Immature natural killer cell (primary cell): ENCODE measurements at regions not wholly inside any gene's neighbourhood (a gene's known extent, or its start where the extent isn't known, plus 50 kb on each side); places are given as distances from the start of the nearest gene placed in this dataset.

Source experiments
- DNase-seq, 3 donors: peaks; one replicate each; pipeline ENCODE4 v3.0.0; 2022; ENCODE audit warnings: mixed read lengths in 1 of 3
- H3K27ac Mint-ChIP-seq, 6 donors: one replicate each; pipeline ENCODE4 v1.8.0; 2020; ENCODE audit warnings: mixed read lengths in 6 of 6, mild to moderate bottlenecking in 5 of 6, inconsistent platforms in 4 of 6, moderate library complexity in 3 of 6
- H3K27me3 Mint-ChIP-seq, 3 donors: one replicate each; pipeline ENCODE4 v1.8.0; 2020 to 2021; ENCODE audit warnings: low read depth in 3 of 3, mild to moderate bottlenecking in 3 of 3, mixed read lengths in 3 of 3, moderate library complexity in 3 of 3, inconsistent platforms in 1 of 3
- H3K36me3 Mint-ChIP-seq, 3 donors: one replicate each; pipeline ENCODE4 v1.8.0; 2020; ENCODE audit warnings: mixed read lengths in 3 of 3, inconsistent platforms in 2 of 3, mild to moderate bottlenecking in 2 of 3
- H3K4me1 Mint-ChIP-seq, 2 donors: one replicate each; pipeline ENCODE4 v1.8.0; 2020; ENCODE audit warnings: inconsistent platforms in 2 of 2, mild to moderate bottlenecking in 2 of 2, mixed read lengths in 2 of 2, moderate library complexity in 1 of 2
- H3K4me3 Mint-ChIP-seq, 5 donors: one replicate each; pipeline ENCODE4 v1.8.0; 2020; ENCODE audit warnings: mild to moderate bottlenecking in 5 of 5, mixed read lengths in 5 of 5, inconsistent platforms in 3 of 5, moderate library complexity in 3 of 5
- H3K9me3 Mint-ChIP-seq, 6 donors: one replicate each; pipeline ENCODE4 v1.8.0; 2020; ENCODE audit warnings: mild to moderate bottlenecking in 6 of 6, mixed read lengths in 6 of 6, inconsistent platforms in 4 of 6, moderate library complexity in 3 of 6

DNA sequence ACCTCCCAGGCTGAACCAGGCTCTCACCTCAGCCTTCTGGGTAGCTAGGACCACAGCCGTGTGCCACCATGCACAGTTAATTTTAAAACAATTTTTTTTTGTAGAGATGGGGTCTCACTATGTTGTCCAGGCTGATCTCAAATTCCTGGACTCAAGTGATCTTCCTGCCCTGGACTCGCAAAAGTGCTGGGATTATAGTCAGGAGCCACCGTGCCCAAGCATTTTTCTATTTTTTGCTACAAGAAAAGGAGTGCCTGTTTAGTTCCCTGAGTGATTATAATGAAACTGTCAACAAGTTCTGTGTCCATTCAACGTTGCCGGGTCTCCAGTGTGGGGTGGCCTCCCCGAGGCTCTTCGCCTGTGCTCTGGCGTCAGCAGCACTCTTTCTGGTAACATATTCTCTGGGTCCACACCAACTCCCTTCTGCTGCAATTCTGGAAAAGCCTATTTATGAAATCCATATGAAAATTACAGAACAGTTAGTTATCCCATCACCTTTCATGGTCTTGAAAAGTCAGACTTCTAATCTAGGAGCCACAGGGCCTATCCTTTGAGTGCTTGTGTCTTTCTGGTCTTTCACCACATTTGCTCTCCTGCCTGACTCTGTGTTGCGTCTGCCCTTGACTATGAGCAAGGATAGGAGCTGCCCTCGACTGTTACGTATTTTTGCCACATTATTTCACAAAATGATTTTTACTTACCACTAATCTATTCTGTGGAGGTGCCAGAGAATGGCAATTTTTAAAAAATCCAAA lies 172.7 kb downstream of the SOCS6 start:
- Mint-ChIP-seq H3K9me3 (no peaks in the 10 kb centered on the region), H3K36me3 (no peaks in the 10 kb centered on the region), H3K27me3 (peaks cover 25 to 36% (median 26%) of the 10 kb centered on the region in 3 donors), H3K4me3 (peak overlapping the region in 2 of 5 donors; percentile 19 to 24), H3K27ac (peak overlapping the region in 3 of 6 donors; percentile 62 to 90 (median 78)), H3K4me1 (peaks cover 7 to 9% of the 10 kb centered on the region in 2 donors)
- no peak for DNase-seq

DNA sequence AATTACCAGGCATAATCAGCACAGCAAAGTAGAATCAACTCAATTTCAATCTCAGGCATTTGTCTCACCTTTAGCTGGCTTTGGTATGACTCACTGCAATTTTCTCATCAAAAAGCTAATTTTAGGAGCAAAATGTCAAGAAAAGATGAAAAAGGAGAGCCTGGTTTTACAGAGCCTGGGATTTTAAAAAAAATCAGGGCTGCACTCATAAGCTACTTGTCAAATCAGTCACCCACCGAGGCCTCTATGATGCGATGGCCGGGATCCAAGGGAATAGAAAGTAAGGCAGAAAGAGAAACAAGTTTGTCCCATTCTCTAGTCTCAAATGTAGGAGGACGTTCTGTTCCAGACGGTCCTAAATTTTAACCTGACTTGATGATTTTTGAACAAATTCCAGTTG lies 170.9 kb downstream of the SOCS6 start:
- H3K27me3 Mint-ChIP-seq, result peaks cover 25 to 36% (median 26%) of the 10 kb centered on the region in 3 donors
- peak overlapping the region in 3 of 6 donors; percentile 28 to 80 (median 70) for H3K27ac Mint-ChIP-seq
- H3K9me3 Mint-ChIP-seq, result no peaks in the 10 kb centered on the region
- no peaks in the 10 kb centered on the region for H3K36me3 Mint-ChIP-seq
- no peak for DNase-seq
- H3K4me1 Mint-ChIP-seq, result peaks cover 5 to 7% of the 10 kb centered on the region in 2 donors
- peak overlapping the region in 1 of 5 donors; percentile 49 for H3K4me3 Mint-ChIP-seq

DNA sequence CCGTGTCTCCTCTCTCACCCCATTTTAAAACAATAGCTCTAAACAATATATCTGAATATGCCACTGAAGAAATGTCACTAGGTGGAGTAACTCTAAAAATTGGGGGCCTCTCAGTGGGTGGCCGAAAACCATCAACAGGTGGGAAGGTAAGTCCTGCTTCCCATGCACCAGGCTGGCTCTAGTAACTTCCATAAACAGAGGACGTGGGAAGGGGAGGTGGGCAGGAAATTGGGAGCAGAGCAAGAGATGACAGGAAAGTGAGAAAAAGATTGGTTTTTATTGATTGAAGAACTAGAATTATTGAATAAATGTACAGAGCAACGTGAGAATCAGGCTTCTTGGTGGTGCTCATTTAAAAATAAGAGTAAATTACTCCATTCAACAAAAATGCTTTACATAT lies 170.4 kb downstream of the SOCS6 start:
- peaks cover 25 to 35% (median 26%) of the 10 kb centered on the region in 3 donors for H3K27me3 Mint-ChIP-seq
- no peaks in the 10 kb centered on the region for H3K36me3 Mint-ChIP-seq
- peaks cover under 1 to 2% of the 10 kb centered on the region in 2 donors for H3K4me1 Mint-ChIP-seq
- peak overlapping the region in 1 of 6 donors; percentile 80 for H3K27ac Mint-ChIP-seq
- H3K9me3 Mint-ChIP-seq, result no peaks in the 10 kb centered on the region
- no peak overlapping the region for H3K4me3 Mint-ChIP-seq
- DNase-seq, result no peak

DNA sequence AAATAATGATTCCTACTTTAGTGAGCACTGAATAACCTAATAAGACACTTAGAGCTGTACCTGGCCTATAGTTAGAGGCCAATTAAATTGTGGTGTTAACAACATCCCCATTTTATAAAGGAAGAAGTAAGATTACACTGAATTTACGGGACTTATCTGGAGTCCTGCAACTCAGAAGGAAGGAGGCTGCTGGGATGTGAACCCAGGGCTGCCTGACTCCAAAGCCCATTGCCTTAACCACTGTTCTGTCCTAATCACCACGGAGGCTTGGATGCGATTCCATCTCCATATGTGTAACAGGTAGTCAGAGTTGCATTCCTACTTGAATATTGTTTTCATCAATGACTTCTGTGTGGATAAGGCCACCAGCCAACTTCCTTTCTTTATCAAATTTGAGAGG lies 168.9 kb downstream of the SOCS6 start:
- no peak overlapping the region for H3K27ac Mint-ChIP-seq
- H3K27me3 Mint-ChIP-seq, result peaks cover 25 to 33% (median 26%) of the 10 kb centered on the region in 3 donors

DNA sequence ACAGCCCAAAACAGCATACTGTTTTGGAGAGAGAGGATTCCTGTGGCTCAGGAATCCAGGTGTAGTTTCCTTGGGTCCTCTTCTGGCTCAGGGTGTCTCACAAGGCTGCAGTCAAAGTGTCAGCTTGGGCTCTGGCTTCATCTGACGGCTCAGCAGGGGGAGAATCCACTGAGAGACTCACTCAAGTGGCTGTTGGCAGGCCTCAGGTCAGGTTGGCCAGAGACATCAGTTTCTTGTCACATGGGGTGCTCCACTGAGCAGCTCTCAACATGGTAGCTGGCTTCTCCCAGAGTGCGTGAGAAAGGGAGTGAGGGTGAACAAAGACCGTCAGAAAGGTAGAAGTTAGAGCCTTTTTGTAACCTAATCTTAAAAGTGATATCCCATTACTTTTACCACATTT lies 168.4 kb downstream of the SOCS6 start:
- Mint-ChIP-seq H3K27ac (no peak overlapping the region), H3K36me3 (no peaks in the 10 kb centered on the region), H3K4me1 (no peaks in the 10 kb centered on the region), H3K27me3 (peaks cover 25 to 30% (median 25%) of the 10 kb centered on the region in 3 donors), H3K4me3 (no peak overlapping the region), H3K9me3 (no peaks in the 10 kb centered on the region)
- DNase-seq, result no peak

More for the DNA sequence above, 168.9 kb downstream of the SOCS6 start:
- Mint-ChIP-seq H3K9me3 (no peaks in the 10 kb centered on the region), H3K36me3 (no peaks in the 10 kb centered on the region), H3K4me1 (no peaks in the 10 kb centered on the region), H3K4me3 (no peak overlapping the region)
- DNase-seq, result no peak

DNA sequence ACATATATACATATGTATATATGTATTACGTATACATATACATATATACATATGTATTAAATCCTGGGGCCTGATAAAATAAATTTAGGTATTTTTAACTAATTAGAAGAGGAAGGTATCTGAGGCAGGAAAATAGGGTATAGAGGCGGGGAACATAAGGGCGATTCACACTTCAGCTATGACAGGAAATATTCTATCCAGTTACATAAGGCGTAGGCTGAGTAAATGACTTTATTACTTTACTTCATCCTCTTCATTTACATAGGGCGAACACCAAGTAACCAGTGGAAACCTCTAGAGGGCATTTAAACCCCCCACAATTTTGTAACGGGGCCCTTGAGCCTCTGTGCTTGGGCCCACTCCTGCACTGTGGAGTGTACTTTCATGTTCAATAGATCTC lies 167.5 kb downstream of the SOCS6 start:
- DNase-seq, result no peak
- H3K27me3 Mint-ChIP-seq, result peaks cover 18 to 23% (median 19%) of the 10 kb centered on the region in 3 donors
- no peak overlapping the region for H3K4me3 Mint-ChIP-seq
- no peaks in the 10 kb centered on the region for H3K36me3 Mint-ChIP-seq
- H3K27ac Mint-ChIP-seq, result no peak overlapping the region
- peaks cover 0 to 1% (median 0%) of the 10 kb centered on the region in 6 donors for H3K9me3 Mint-ChIP-seq
- no peaks in the 10 kb centered on the region for H3K4me1 Mint-ChIP-seq

DNA sequence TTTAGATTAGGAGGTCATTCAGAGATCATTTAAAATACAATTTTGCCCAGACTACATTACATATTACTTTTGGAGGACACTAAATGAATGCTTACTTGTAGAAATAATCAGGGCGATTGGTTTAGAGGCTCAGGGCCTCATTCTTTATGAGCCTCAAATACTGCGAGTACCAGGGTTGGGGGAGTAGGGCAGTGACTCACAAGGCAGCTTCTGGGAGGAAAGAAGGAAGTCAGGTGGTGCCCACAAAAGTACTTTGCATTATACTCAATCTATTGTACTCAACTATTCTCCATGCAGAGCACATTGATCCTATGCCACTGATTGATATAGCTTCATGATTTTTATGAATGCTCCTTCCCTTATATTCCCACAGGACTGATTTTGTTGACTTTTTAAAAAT lies 166.9 kb downstream of the SOCS6 start:
- no peak for DNase-seq
- Mint-ChIP-seq H3K27ac (no peak overlapping the region), H3K36me3 (no peaks in the 10 kb centered on the region), H3K4me3 (no peak overlapping the region), H3K4me1 (no peaks in the 10 kb centered on the region), H3K27me3 (peaks cover 14 to 19% (median 15%) of the 10 kb centered on the region in 3 donors), H3K9me3 (peaks cover 0 to 1% (median 0%) of the 10 kb centered on the region in 6 donors)

DNA sequence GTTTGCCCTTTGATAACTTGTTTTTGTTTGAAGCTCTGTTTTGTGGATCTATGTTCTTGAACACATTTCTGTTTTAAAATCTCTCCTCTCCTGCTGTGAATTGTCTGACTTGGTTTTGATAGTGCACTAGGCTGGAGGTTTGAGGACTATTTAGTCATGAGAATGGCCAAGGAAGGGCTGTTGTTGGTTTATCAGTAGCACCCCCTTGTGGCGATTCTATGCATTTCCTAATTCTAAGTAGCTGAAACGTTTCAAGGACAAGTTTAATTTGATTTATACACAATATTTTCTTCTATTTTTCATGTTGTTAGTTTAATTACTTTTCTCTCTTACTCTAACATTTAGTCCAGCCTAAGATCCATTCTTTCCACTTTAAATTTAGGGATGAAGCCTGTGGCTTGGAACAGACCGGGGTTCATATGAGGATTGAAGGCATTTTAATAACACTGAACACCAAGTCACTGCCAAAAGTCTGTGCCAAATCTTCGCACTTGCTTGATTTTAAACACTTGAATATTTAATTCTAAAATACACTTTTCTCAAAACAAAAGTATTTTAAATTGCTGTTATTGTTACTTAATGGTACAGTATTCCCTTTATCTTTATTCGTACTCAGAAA lies 166.0 kb downstream of the SOCS6 start:
- H3K4me3 Mint-ChIP-seq, result no peak overlapping the region
- H3K9me3 Mint-ChIP-seq, result peaks cover 0 to 1% (median 0%) of the 10 kb centered on the region in 6 donors
- no peak overlapping the region for H3K27ac Mint-ChIP-seq
- peak in 2 of 3 donors; percentile 12 to 21 for DNase-seq
- H3K4me1 Mint-ChIP-seq, result no peaks in the 10 kb centered on the region
- H3K27me3 Mint-ChIP-seq, result peaks cover 7 to 12% (median 7%) of the 10 kb centered on the region in 3 donors
- no peaks in the 10 kb centered on the region for H3K36me3 Mint-ChIP-seq

DNA sequence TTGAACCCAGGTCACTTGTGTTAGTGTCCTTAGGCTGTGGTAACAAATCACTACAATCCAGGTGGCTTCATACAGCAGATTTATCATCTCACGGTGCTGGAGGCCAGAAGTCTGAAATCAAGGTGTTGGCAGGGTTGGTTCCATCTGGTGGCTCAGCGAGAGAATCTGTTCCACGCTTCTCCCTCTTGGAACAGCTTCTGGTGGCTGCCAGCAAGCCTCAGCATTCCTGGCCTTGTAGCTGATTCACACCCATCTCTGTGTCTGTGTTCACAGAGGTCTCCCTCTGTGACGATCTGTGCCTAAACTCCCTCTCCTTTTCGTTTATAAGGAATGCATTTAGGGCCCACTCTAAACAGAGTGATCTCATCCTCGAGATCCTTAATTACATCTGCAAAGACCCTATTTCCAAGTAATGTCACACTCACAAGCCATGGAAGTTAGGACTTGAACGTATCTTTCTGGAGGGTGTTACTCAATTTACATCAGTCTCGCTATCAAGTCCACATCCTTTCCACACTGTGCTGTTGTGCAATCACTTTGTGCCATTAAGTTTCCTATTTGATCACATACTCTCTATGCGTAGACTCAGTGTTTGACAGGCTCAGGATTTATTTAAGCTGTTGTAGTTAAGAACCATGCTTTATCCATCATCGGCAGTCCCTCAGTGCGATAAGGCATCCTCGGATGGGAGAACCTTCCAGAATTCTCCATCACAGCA lies 164.4 kb downstream of the SOCS6 start:
- no peak overlapping the region for H3K27ac Mint-ChIP-seq
- peaks cover 0 to 1% (median 0%) of the 10 kb centered on the region in 6 donors for H3K9me3 Mint-ChIP-seq
- no peaks in the 10 kb centered on the region for H3K4me1 Mint-ChIP-seq
- H3K36me3 Mint-ChIP-seq, result no peaks in the 10 kb centered on the region
- no peak overlapping the region for H3K4me3 Mint-ChIP-seq
- DNase-seq, result no peak
- peaks cover 0 to 3% (median 0%) of the 10 kb centered on the region in 3 donors for H3K27me3 Mint-ChIP-seq

DNA sequence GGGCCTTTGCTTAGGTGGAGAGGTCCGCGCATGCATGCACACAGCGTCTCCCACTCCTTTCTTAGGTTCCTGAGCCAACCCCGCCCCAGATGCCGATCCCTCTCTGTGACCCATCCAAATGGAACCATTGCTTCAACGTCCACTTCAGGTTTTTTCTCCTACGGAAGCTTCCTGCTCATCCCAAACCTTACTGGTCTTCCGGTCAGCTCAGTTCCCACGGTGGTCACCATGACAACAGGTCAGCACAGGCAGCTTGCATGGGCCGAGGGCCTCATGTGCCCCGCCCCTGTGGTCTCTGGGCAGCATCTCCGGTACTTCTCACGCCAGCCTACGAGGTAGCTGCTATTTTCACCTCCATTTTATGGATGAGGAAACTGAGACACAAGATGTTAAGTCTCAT lies 163.7 kb downstream of the SOCS6 start:
- Mint-ChIP-seq H3K4me1 (no peaks in the 10 kb centered on the region), H3K4me3 (no peak overlapping the region), H3K9me3 (peaks cover 0 to 1% (median 0%) of the 10 kb centered on the region in 6 donors), H3K27ac (no peak overlapping the region), H3K36me3 (no peaks in the 10 kb centered on the region), H3K27me3 (peaks cover 0 to 3% (median 0%) of the 10 kb centered on the region in 3 donors)
- DNase-seq, result no peak

DNA sequence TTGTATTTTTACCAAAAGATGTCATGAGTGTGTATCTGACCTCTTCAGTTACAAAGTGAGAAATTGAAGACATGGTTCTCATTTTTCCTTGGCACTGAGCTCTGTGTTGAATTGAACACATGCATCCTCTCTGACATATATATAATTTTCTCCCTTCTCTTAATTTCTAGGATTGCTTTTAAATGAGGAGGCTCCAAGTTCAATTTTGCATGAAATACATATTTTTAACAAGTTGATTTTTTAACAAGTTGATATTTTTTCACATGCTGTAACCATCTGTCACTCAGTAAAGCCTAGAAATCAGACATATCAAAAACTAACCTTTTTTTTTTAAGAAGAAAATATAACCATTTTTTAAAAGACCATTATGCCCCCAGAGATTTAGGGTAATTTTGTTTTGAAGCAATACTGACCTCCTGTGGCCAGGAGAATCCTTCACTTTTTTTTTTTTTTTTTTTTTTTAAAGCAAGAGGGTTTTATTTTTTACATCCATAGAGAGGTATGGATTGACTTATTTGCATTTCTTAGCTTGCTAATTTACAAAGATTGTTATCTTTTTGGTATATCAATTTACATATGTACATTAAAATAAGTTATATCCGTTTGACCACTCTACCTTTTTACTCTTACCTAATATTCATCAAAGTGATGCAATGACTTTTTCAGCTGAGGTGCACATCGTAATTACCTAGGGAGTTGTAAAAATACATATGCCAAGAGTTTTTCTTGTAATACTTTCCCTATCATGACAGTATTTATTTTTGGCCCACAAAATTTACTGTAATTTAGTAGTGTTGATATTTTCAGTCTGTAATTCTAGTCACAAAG lies 161.8 kb downstream of the SOCS6 start:
- no peaks in the 10 kb centered on the region for H3K4me1 Mint-ChIP-seq
- DNase-seq, result no peak
- no peak overlapping the region for H3K4me3 Mint-ChIP-seq
- H3K27ac Mint-ChIP-seq, result no peak overlapping the region
- H3K36me3 Mint-ChIP-seq, result no peaks in the 10 kb centered on the region
- peaks cover 0 to 3% (median 0%) of the 10 kb centered on the region in 3 donors for H3K27me3 Mint-ChIP-seq
- H3K9me3 Mint-ChIP-seq, result peaks cover 0 to 1% (median 0%) of the 10 kb centered on the region in 6 donors

DNA sequence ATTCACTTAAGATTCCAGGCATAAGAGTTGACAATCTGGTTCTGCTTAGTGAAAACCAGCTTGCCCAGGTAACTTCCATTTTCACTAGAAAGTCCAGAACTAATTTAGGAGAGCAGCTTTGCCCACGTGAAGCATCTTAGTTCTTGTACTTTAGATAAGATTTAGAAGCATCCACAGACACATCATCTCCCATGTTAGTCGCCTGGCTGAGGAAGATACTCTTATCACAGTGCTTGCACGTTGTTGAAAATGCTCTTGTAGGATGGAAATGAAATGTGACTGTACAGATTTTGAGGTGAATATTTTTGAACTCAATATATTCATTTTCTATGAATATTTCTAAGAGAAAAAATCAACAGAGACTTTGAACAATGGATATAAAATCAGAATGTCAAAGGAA lies 159.7 kb downstream of the SOCS6 start:
- DNase-seq, result no peak
- Mint-ChIP-seq H3K4me3 (no peak overlapping the region), H3K27ac (no peak overlapping the region), H3K36me3 (no peaks in the 10 kb centered on the region), H3K9me3 (peaks cover 0 to 8% (median under 1%) of the 10 kb centered on the region in 6 donors), H3K4me1 (no peaks in the 10 kb centered on the region), H3K27me3 (peaks cover 0 to 6% (median 0%) of the 10 kb centered on the region in 3 donors)

DNA sequence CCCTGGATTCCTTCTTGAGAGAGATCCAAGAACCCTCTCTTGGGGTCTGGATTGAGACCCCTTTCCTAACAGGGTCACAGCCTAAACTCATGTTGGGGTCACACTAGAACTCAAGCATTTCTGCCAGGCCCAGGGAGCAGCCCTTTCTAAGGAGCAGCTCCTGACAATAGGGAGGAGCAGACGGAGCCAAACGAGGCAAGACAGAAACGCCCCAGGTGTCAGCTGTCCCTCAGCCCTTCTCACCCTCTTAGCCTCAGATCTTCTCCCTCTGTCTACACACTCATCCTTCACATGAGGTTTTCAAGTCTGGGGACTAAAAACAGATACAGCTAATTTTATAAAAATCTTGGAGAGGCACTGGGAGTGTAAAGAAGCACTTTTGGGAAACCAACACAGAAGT lies 157.2 kb downstream of the SOCS6 start:
- H3K4me3 Mint-ChIP-seq, result no peak overlapping the region

More for the DNA sequence above, 157.2 kb downstream of the SOCS6 start:
- Mint-ChIP-seq H3K36me3 (no peaks in the 10 kb centered on the region), H3K4me1 (no peaks in the 10 kb centered on the region), H3K27ac (no peak overlapping the region), H3K27me3 (peaks cover 0 to 8% (median 3%) of the 10 kb centered on the region in 3 donors), H3K9me3 (peaks cover 6 to 23% (median 10%) of the 10 kb centered on the region in 6 donors)
- DNase-seq, result no peak
